GM12878 (cell line): ENCODE measurements at regions not wholly inside any gene's neighbourhood (a gene's known extent, or its start where the extent isn't known, plus 50 kb on each side); places are given as distances from the start of the nearest gene placed in this dataset.

ENCODE experiments used
- ATAC-seq: fragments of 200-7000 bp; cut with Tn5 transposase; 3 replicates; pipeline ENCODE4 v1.9.1; 2020; ENCODE audit warnings: mild to moderate bottlenecking, moderate library complexity
- BruUV-seq: library from RNA; stranded (reverse); fragments of 400-500 nt; replicated peaks from 2 replicates; lab custom pipeline; 2021; lab: Mats Ljungman, UMichigan
- CTCF ChIA-PET: fragments of 300-600 bp; sonication (Branson Sonifier 250); formaldehyde crosslinking; extraction: SDS; loops from one replicate; lab custom pipeline; 2021; ENCODE audit warnings: inconsistent platforms; lab: Yijun Ruan, JAX
- POLR2A ChIA-PET: fragments of 350-600 bp; formaldehyde crosslinking; extraction: SDS; loops from one replicate; lab custom pipeline; 2021; ENCODE audit warnings: inconsistent platforms; lab: Charles Lee
- RAD21 ChIA-PET: fragments of 300-600 bp; sonication (Branson Sonifier 250); formaldehyde crosslinking; loops from one replicate; lab custom pipeline; 2023; ENCODE audit warnings: antibody characterized with exemption; ENCODE audit not compliant: unreplicated experiment; lab: Charles Lee
- SMC1A ChIA-PET: fragments of 300-600 bp; sonication (Branson Sonifier 250); formaldehyde crosslinking; loops from one replicate; lab custom pipeline; 2023; ENCODE audit not compliant: unreplicated experiment, uncharacterized antibody; lab: Charles Lee
- DNase-seq: peaks from one replicate; pipeline ENCODE4 v3.0.0-alpha.2; 2011; ENCODE audit warnings: low read depth, low spot score
- FAIRE-seq: peaks from 3 replicates; lab custom pipeline; 2011; peaks lifted over from hg19 to GRCh38; lab: Jason Lieb, UNC
- H2AFZ ChIP-seq: 2 replicates; pipeline ENCODE4 v1.6.0; 2011; ENCODE audit warnings: low read depth, low read length, control low read depth; ENCODE audit not compliant: control insufficient read depth
- H3K27ac ChIP-seq: 2 replicates; pipeline ENCODE4 v1.5.1; 2011; ENCODE audit warnings: control low read depth; ENCODE audit not compliant: control insufficient read depth, insufficient read depth
- H3K27me3 ChIP-seq, 2 experiments: replicated peaks in 1 of 2; 2 replicates each; pipeline versions ENCODE4 v1.6.0 to v1.6.1; 2011; ENCODE audit warnings: low read length in 1 of 2; ENCODE audit not compliant: control insufficient read depth in 2 of 2, insufficient read depth in 2 of 2
- H3K36me3 ChIP-seq, 2 experiments: 2 replicates each; pipeline ENCODE4 v1.5.1; 2011; ENCODE audit warnings: low read length in 1 of 2; ENCODE audit not compliant: control insufficient read depth in 2 of 2, insufficient read depth in 2 of 2
- H3K4me1 ChIP-seq: 2 replicates; pipeline ENCODE4 v1.6.1; 2011; ENCODE audit warnings: mild to moderate bottlenecking, low read length, moderate library complexity, mixed read lengths; ENCODE audit not compliant: control insufficient read depth, insufficient read depth
- H3K4me2 ChIP-seq: 2 replicates; pipeline ENCODE4 v1.6.0; 2011; ENCODE audit warnings: control low read depth; ENCODE audit not compliant: control insufficient read depth, insufficient read depth
- H3K4me3 ChIP-seq: fragments of 200-600 bp; sonication (generic); 2 replicates; pipeline ENCODE4 v1.5.1; 2016
- H3K79me2 ChIP-seq: 2 replicates; pipeline ENCODE4 v1.6.0; 2011; ENCODE audit warnings: low read length; ENCODE audit not compliant: control insufficient read depth, insufficient read depth
- H3K9ac ChIP-seq: 2 replicates; pipeline ENCODE4 v1.8.0; 2011; ENCODE audit warnings: low read length, control low read depth, mixed read lengths; ENCODE audit not compliant: control insufficient read depth, insufficient read depth
- H3K9me3 ChIP-seq: replicated peaks from 3 replicates; pipeline ENCODE4 v1.5.1; 2011; ENCODE audit warnings: mild to moderate bottlenecking, low read length; ENCODE audit not compliant: control insufficient read depth, insufficient read depth
- H4K20me1 ChIP-seq: 2 replicates; pipeline ENCODE4 v1.6.0; 2011; ENCODE audit not compliant: control insufficient read depth, insufficient read depth
- CHD1 ChIP-seq: IDR thresholded peaks from 2 replicates; pipeline ENCODE4 v1.6.1; 2012; ENCODE audit warnings: low read depth, low read length, improper control_type of control experiment
- JUNB ChIP-seq: IDR thresholded peaks from 2 replicates; pipeline ENCODE4 v1.6.1; 2016; ENCODE audit warnings: antibody characterized with exemption, mild to moderate bottlenecking
- MEF2A ChIP-seq: IDR thresholded peaks from 2 replicates; pipeline ENCODE4 v1.6.1; 2011; ENCODE audit warnings: low read depth, mild to moderate bottlenecking, low read length, moderate library complexity; ENCODE audit not compliant: insufficient read depth
- MTA3 ChIP-seq: IDR thresholded peaks from 2 replicates; pipeline ENCODE4 v1.6.1; 2012; ENCODE audit warnings: low read length, inconsistent platforms, borderline replicate concordance
- MXI1 ChIP-seq: fragments of 150-350 bp; IDR thresholded peaks from 2 replicates; pipeline ENCODE4 v1.6.1; 2011; ENCODE audit warnings: low read depth, mild to moderate bottlenecking, inconsistent platforms, low read length, improper control_type of control experiment
- NFXL1 ChIP-seq: fragments of 450-650 bp; IDR thresholded peaks from 2 replicates; pipeline ENCODE4 v1.6.1; 2017; ENCODE audit warnings: antibody characterized with exemption, mild to moderate bottlenecking, borderline replicate concordance
- NR2F1 ChIP-seq: fragments of 450-650 bp; conservative IDR thresholded peaks from 2 replicates; pipeline ENCODE4 v1.6.1; 2017; ENCODE audit warnings: mild to moderate bottlenecking
- RUNX3 ChIP-seq: IDR thresholded peaks from 2 replicates; pipeline ENCODE4 v1.6.1; 2012; ENCODE audit warnings: low read length, inconsistent platforms
- SIX5 ChIP-seq: IDR thresholded peaks from 2 replicates; pipeline ENCODE4 v1.6.1; 2011; ENCODE audit warnings: mild to moderate bottlenecking, low read depth, low read length, moderate library complexity; ENCODE audit not compliant: severe bottlenecking
- TARDBP ChIP-seq: IDR thresholded peaks from 2 replicates; pipeline ENCODE4 v1.6.1; 2016; ENCODE audit warnings: borderline replicate concordance
- ZNF24 ChIP-seq: fragments of 450-650 bp; IDR thresholded peaks from 2 replicates; pipeline ENCODE4 v1.6.1; 2017; ENCODE audit warnings: antibody characterized with exemption, mild to moderate bottlenecking
- WGBS: methylation state at CpG from one replicate; pipeline ENCODE4 v1.1.6; 2016; ENCODE audit warnings: low lambda C conversion rate; ENCODE audit not compliant: insufficient replicate concordance, insufficient coverage; ENCODE audit errors: missing lambda C conversion rate; 5-methylcytosine and 5-hydroxymethylcytosine counted together
- in situ Hi-C: fragments of 300-500 bp; cut with MboI; formaldehyde crosslinking; loops from 9 replicates; pipeline ENCODE4 v1.14.3; 2018; ENCODE audit warnings: mixed read lengths
- intact Hi-C: fragments of 100-400 bp; cut with micrococcal nuclease; formaldehyde crosslinking; loops from one replicate; pipeline ENCODE4 v1.14.2; 2022; ENCODE audit not compliant: unreplicated experiment

- Histone ChIP-seq H3K27me3 (no peaks in the 10 kb centered on the region), H3K4me3 (no peak overlapping the region), H3K4me1 (peaks cover under 1% of the 10 kb centered on the region; the same call in 1 of the 2 replicates), H4K20me1 (no peaks in the 10 kb centered on the region), H2AFZ (no peak overlapping the region), H3K27ac (no peak overlapping the region), H3K4me2 (no peak overlapping the region), H3K9ac (no peak overlapping the region), H3K79me2 (no peaks in the 10 kb centered on the region), H3K36me3 (no peaks in the 10 kb centered on the region), H3K9me3 (peaks cover 2% of the 10 kb centered on the region; the same call in 1 of the 3 replicates)
- ATAC-seq (no peak), DNase-seq (no peak), FAIRE-seq (no peak)
- CTCF ChIA-PET = interaction anchor here (0.6 kb wide), 1 partner anchor 18 kb away, joined by 3 read pairs; no protein-coding TSS in a partner anchor
- POLR2A ChIA-PET = no interaction called here
- in situ Hi-C loops = no loop called here
- RAD21 ChIA-PET = no interaction called here
- intact Hi-C loops = no loop called here
- WGBS = 48% methylated on average over 2 of the region's 2 CpGs
- SMC1A ChIA-PET = interaction anchor here (1.2 to 1.8 kb wide), 3 partner anchors 12 to 20 kb away, joined by 3 to 10 read pairs (median 5); no protein-coding TSS in a partner anchor
- no TSS peak for BruUV-seq
- no peak for TF ChIP-seq MTA3
- TF ChIP-seq RUNX3 = no peak
- TF ChIP-seq TARDBP = no peak
- TF ChIP-seq CHD1 = no peak
- no peak for TF ChIP-seq NFXL1
Measured at GRCh38 chr5:143551820-143552251, 148.3 kb upstream of the NR3C1 start.

DNA sequence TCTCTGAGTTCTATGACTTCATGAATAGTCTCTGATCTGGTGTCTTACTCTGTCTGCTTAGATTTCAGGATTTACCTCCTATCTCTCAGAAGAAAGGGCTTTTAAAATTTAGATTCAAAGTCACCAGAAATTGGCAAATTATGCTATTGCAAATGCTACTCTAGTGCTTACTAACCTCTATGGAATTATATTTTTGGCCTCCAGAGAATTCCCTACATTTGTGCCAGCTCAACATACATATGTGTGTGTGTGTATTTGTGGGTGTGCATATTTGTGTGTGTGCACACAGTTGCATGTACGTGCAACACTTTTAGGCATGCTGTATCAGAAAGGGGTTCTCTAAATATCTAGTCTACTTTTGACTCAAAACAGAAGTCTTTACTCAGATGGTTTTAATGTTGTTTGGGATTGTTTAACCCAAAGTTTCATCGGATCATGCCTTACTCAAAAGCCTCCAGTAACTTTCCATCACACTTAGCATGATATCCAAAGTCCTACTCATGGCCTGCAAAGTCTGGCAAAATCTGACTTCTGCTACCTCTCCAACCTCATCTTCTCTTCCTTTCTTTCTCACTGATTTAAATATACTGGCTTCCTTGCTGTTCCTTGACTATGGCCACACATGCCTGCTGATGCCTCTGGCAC lies 147.6 kb upstream of the NR3C1 start:
- DNase-seq (no peak), FAIRE-seq (no peak), ATAC-seq (no peak)
- no peaks in the 10 kb centered on the region for H3K79me2 ChIP-seq
- H3K4me1 ChIP-seq = no peaks in the 10 kb centered on the region
- no peaks in the 10 kb centered on the region for H3K36me3 ChIP-seq
- H3K27ac ChIP-seq = no peak overlapping the region
- no peak overlapping the region for H3K4me2 ChIP-seq
- ChIA-PET SMC1A (no interaction called here), RAD21 (no interaction called here), CTCF (interaction anchor here (0.6 kb wide), 1 partner anchor 17 kb away, joined by 3 read pairs; no protein-coding TSS in a partner anchor), POLR2A (interaction anchor here (0.6 kb wide), 1 partner anchor 364 kb away, joined by 3 read pairs; no protein-coding TSS in a partner anchor)
- H3K4me3 ChIP-seq = no peak overlapping the region
- TF ChIP-seq MXI1 (no peak), ZNF24 (no peak), MEF2A (no peak), SIX5 (no peak), JUNB (peak; percentile 11; the same call in 1 of the 2 replicates), NR2F1 (no peak)
- no peak overlapping the region for H2AFZ ChIP-seq
- H3K9ac ChIP-seq = no peak overlapping the region
- no TSS peak for BruUV-seq
- H3K27me3 ChIP-seq = no peaks in the 10 kb centered on the region
- H4K20me1 ChIP-seq = no peaks in the 10 kb centered on the region
- in situ Hi-C loops (no loop called here), intact Hi-C loops (no loop called here)
- 43% methylated on average over 2 of the region's 2 CpGs for WGBS
- H3K9me3 ChIP-seq = peaks cover 2% of the 10 kb centered on the region; the same call in 1 of the 3 replicates
